ENCODE measurements at regions not wholly inside any gene's neighbourhood (a gene's known extent, or its start where the extent isn't known, plus 50 kb on each side); places are given as distances from the start of the nearest gene placed in this dataset.
A peak's percentile ranks its signal among the peaks of the same experiment; 100 is the strongest.
"Not testable (repeated sequence)": the region's sequence is repeated elsewhere in the genome, so short reads cannot be mapped to it uniquely, and the experiment has no call there.

DNA sequence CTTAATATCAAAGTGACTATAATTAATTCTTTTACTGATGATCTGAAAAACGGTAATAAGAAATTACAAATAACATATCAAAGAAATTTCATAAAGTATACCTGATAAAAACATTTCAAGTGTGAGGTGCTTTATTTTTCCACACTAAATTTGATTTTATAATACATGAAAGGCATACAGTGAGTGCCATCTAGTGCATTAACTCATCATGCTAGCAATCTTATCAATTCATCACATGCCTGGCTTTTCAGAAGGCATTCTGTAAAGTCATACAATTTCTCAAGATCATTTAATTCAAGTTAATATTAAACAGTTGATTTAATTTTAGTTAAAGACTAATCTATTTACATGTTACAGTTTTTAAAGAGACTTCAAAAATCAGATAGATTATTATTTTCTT, 1020.9 kb downstream of the GATA3 start:
- DNase-seq: no peak

DNA sequence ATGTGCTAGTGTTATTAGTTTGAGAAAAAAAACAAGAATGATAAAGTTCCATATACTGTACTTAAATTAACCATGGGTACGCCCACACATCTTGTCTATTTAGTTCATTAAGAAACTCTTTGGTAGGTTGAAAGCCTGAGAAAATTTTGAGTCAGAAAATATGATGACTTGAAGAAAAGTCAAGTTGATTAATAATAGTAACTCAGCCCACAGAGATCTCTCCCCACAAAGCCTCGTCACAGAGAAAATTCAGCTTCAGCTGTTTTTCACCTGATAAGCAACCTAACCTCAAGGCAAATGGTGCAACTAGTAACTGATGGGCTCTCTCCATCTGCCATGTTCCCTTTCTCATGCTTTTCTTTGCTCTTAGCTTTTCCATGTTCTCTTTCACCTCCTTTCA, 1021.6 kb downstream of the GATA3 start:
- peak; percentile 4 for DNase-seq

DNA sequence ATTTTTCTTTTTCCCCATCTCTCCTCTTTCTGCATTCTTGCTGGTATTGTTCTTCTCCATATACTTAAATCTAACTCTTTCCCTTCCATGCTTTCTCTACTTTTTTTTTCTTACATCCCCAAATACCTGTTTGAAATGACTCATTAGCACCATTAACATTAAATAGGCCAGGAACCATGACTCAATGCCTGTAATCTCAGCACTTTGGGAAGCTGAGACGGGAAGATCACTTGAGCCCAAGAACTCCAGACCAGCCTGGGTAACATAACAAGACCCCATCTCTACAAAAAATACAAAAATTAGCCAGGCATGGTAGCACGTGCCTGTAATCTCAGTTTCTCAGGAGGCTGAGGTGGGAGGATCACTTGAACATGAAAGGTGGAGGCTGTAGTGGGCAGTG, 1026.8 kb downstream of the GATA3 start:
- DNase-seq: no peak

DNA sequence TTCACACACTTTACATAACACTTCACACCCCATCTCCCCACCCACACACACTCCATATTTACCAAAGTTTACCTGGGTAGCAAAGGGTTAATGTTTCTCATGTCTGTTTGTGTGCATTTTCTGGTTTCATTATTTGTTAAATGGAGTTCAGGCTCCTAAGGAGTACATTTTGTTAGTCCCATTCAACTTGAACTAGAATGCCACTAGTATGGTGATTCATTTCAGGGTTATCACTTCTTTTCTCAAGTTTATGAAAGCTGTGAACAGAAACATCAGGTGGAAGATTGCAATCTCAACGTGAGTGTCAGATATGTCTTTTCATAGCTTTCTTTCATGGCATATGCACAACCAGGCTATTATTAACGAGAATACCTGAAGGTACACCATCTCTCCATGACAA, 1027.5 kb downstream of the GATA3 start:
- no peak for DNase-seq

DNA sequence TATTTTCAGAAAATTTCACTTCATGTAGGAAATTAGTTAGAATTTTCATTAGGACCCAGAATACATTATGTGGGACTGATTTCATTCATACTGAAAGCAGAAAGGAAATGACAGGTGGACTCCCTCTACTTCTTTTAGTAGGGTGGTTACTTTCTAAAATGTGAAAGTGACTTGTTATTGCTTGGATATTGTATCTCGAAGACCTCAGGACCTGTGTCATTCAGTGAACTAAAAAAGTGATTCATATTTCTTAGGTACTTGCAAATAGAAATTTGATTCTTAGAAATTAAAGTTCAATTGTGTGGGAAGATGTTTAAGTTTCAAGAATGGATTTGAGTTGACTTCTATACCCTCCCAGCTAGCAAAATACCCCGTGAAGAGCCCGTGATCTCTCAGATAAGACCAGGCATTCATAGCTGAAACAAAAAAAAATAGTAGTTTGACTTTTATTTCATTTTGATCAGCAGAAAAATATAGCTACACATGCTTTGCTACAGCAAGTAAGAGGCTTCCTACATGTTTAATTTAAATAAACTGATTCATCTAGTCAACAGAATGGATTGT, 1037.1 kb downstream of the GATA3 start:
- DNase-seq: no peak

DNA sequence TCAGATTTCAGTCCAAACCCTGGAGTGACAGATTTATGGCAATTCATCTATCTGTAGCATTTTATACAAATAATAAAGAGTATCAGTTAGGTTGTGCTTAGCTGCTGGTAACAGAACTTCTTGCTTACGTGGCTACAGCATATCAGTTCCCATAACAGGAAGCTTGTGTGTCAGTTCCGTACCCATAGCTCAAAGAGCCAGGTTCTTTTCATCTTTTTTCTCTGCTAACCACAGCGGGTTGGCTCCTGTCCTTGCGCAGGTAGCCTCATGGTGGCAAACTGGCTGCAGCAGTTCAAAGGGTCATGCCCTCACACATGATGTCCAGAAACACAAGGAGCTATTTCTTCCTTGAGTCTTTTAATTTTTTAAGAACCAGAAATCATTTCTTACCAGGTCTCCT, 1041.8 kb downstream of the GATA3 start:
- no peak for DNase-seq

DNA sequence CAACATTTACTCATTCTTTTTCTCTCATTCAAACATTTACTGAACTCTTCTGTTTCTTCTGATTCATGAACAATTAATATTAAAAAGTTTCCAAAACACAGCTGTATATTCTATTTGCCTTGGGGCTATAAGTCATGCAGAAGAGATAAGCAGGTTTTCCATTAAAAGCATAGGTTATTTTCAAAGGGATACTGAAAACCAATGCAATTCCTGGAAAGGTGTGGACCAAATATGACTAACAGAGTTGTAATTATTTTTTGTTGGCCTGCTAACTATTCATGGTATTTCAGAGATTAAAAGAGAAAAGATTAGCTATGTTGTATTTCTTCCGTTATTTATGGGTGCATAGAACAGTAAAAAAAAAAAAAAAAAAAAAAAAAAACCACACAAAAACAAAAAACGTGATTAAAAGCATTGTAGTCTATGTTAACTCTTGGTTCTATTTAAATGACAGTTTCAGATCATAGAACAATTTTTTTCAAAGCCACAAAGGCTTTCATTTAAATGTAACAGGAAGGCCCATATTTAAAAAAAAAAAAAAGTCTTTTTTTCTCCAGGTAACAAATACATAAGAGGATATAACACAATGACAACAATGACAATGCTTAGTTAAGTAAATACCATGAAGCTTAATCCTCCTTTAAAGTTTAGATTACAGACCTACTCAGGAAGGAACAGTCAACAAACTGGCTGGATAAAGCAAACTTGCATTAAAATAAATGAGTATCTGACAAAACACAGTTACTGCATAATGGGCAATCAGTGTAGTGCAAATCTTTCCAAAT, 1042.9 kb downstream of the GATA3 start:
- DNase-seq: no peak

DNA sequence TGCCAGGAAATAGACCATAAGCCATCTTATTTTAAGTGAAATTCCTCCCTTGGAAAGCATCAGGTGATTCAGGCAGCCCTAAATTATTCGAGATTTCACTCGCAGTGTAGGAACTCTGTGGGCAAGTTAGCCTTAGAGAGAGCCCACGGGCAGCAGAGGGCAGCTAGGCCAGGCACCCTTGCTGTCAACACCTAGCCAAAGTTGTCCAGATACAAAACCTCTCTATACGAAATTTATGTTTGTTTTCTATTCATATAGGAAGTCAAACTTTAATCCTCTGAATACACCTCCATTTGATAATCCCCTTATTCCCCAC, 1043.5 kb downstream of the GATA3 start:
- no peak for DNase-seq

DNA sequence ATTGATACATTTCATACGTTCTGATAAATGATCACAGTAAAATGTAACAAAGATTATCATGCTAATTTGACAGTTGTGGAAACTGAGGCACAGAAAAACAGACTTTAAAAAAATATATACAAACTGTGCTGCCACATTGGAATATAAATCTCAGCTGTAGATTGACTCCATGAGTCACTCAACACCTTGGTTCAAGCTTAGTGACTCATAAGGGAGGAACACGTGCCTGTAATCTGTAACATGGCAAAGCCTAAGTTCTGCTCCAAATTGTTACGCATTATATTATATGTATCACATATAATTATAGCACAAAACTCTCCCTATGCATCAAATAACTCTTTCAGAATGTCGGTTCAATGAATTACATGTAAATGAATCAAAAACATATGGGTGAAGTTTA, 1047.5 kb downstream of the GATA3 start:
- no peak for DNase-seq

DNA sequence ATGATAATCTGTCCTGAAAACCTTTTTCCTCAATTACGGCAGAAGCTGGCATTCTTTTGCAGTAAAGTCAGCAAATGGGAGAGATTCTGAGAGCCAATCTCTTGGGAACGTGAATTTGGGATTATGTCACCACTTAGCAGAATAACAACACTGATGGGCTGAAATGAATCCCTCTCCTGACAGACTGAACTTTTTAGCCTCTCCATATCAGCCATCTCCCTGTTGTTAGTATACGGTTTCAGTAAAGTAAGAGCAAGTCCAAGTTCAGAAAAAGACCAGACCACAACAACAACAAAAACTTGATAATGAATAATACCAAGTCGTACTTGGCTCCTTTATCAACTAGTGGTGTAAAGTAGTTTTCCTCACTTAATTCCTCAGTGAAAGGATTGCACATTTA, 1048.8 kb downstream of the GATA3 start:
- no peak for DNase-seq

DNA sequence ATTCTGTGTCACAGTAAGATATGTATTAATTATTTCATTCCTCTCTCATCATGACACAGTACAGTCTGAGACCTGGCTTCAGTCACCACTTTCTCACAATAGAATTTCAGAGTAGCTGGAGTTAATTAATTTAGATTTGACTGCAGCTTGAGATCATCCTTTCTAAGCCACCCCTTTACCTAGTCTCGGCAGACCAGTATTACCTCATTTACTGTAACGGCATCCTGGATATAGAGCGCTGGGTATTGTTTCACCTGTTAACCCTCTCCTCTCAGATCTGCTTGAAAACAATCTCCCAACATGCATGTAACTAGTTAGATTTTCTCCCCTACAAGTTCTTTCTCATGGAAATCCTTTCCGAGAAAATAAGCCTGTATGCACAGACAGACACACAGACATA, 1057.5 kb downstream of the GATA3 start:
- no peak for DNase-seq

DNA sequence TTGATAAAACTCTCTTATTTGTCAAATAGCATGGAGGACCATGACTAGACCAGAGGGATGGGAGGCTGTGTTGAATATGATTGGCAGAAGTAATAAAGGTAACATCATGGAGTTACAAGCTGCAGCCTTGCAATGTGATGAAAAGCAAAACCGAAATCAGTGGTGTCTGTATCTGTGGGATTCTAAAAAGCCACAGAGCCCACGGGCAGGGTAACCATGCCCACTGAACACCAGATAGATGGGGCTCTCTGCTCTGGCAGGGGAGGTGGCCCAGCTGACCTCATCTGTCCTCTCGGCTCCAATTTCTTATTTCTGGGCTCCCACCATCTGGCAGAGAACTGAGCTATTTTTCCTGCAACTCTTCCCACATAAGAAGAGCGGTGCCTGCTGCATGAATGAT, 1072.2 kb downstream of the GATA3 start:
- no peak for DNase-seq

DNA sequence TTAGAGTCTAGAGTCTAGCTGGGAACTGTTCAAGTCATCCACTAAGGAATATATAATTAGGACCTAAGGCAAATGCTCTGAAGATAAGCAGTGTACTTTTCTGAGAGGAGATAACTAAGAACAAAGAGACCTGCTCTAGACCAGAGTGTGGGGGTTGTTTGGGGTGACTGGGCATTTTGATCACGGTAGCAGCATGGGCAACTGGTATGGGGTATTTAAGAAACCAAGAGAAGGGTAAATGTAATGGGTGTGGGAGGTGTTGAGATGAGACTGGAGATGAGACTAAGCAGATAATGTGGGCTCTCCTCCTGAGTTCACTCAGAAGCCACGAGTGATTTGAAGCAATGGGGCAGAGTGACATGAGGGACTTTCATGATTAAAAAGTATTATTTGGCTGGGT, 1082.9 kb downstream of the GATA3 start:
- peak; percentile 47 for DNase-seq

DNA sequence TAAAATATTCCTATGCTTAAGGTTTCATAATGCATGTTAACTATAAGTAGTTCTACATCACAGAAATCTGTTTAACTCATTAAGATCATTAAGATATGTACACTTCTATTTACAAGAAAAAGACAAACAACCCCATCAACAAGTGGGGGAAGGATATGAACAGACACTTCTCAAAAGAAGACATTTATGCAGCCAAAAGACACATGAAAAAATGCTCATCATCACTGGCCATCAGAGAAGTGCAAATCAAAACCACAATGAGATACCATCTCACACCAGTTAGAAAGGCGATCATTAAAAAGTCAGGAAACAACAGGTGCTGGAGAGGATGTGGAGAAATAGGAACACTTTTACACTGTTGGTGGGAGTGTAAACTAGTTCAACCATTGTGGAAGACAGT, 1084.3 kb downstream of the GATA3 start:
- not testable (repeated sequence) for DNase-seq

DNA sequence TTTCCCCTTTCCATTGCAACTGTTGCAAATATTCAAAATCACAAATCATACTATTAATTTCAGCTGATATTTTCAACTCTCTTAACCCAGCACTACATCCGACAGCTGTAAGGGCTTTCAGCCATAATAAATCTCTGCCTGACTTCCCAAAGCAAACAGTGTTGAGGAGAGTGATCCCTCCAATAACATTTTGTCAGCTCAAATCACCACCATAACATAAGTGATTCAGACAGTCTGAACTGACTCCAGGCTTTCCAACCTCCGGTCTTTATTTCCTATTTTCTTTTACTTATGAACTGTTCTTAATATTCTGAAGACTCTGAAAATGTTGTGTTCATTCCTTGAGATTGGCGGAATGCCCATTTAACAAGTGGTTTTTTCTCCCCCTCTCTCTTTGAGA, 1085.9 kb downstream of the GATA3 start:
- peak; percentile 8 for DNase-seq

DNA sequence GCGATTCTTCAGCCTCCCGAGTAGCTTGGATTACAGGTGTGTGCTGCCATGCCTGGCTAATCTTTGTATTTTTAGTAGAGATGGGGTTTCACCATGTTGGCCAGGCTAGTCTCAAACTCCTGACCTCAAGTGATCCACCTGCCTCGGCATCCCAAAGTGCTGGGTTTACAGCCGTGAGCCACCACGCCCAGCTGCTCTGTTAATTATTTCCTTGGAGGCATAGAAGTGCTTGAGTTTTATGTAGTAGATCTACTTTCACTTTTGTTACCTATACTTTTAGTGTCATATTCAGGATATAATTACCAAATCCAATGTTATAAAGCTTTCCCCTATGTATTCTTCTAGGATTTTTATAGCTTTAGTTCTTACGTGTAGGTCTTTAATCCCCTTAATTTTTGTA, 1093.0 kb downstream of the GATA3 start:
- DNase-seq: no peak

DNA sequence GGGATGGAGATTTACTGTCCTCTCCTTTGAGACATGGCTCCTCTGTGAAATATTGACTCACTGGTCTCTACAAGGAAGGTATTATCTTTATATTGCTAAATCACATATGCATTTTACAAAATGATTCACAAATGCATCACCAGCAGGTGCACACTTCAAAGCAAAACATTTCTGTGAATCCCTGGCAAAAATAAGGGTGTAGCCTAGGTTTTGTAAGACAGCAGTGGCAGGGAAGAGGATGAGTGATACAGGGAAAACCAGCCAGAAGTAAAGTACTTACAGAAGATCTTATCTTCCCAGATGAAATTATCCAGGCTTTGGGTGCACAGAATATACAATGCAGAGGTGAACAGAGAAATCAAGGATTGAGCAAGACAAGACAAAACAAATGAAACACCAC, 1094.6 kb downstream of the GATA3 start:
- DNase-seq: no peak

DNA sequence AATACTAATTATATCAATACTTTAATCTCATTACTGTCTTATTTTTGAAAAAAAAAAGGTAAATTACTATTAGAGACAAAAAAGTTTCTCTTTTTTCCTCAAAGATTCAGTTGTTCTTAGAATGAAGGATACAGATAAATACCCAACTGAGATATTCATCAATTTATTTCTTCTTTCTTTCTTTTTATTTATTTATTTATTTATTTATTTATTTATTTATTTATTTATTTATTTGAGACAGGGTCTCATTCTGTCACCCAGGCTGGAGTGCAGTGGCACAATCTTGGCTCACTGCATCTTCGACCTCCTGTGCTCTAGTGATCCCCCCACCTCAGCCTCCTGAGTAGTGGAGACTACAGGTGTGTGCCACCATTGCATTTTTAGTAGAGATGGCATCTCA, 1098.6 kb downstream of the GATA3 start:
- not testable (repeated sequence) for DNase-seq

DNA sequence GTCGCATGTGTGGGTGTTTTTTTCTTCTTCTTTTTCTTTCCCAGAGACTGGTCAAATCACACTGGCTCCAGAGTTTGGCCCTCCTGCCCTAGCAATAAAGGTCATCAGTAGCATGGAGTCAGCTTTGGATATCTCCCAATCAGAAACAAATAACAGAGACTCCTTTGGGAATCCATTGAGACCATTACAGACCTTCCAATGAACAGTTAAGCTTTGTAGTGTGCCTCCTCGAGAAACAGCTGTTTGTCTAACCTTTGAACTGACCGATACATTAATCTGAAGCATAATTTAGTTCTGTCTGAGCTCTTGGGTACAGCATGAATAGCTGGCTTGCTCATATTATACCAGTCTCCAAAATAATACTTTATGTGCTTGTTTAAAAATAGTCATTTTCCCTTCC, 1103.2 kb downstream of the GATA3 start:
- no peak for DNase-seq

DNA sequence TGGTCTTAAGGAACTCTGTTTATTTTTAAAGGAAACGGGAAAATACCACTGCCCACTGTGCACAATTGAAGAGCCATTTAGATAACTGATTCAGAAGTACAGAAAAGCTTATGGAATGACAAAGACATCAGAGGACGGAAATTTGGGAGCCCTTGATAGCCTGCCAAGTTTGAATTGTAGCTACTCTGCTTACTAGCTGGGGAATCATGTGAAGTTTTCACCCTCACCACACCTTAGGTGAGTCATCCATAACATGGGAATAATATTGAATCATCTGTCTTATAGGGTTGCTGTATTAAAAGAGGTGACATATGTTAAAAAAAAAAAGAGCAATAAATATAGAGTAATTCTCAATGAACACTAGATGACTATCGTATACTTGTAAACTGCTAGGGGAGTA, 1104.2 kb downstream of the GATA3 start:
- DNase-seq: no peak

DNA sequence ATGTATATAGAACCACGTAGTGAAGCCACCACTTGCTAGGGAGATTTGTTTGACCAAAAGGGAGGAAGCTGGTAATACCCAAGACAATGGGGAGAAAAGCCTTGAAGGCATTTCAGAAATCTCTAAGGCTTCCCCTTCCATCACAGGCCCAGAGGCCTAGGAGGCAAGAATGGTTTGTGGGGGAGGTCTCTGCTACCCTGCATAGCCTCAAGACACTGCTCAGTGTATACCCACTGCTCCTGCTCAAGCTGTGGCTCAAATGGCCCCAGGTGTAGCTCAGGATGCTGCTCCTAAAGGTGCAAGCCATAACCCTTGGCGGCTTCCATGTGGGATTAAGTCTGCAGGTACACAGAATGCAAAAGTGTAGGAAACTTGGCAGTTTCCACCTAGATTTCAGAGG, 1105.8 kb downstream of the GATA3 start:
- no peak for DNase-seq

DNA sequence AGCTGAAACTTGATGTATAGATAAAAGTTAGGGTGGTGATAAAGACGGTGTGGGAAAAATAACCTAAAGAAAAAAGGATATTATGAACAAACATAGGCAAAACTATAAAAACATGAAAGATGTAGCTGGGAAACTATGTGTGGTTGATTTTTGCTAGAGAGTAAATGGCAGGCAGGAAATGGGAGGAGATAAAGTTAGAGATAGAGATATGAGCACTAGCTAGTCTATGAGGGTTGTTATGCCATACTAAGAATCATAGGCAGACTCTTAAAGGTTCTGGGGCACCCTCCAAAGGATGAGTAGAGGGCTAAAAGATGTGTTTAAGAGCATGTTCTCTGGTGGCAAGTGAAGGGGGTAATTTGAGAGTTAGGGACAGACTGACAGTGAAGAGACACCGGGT, 1109.2 kb downstream of the GATA3 start:
- no peak for DNase-seq

DNA sequence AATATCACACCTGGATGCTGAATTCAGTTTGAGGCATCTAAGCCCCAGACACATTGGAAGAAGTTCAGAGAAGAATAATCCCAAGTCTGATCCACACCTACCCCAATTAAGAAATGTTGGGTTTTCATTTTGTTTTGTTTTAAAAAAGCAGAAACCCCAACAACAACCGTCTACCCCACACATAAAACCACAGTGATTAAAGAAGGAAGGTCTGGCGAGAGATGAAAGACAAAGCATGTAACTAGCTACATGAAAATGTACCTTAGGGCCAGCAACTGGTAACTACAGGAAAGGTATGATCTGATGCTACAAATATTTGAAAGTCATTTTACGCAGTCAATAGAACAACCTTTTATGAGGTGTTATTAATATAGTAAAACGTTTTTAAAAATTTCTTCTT, 1112.3 kb downstream of the GATA3 start:
- DNase-seq: no peak

DNA sequence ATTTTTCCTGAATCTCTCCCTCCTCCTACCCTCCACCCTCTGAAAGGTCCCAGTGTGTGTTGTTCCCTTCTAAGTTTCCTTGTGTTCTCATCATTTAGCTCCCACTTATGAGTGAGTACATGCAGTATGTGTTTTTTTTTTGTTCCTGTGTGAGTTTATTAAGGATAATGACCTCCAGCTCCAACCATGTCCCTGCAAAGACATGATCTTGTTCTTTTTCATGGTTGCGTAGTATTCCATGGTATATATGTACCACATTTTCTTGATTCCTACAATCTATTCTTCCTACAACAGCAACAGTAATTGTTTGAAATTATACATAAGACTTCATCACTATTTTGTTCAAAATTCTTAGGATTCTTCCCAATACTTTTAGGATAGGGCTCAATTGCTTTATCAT, 1117.8 kb downstream of the GATA3 start:
- DNase-seq: no peak

DNA sequence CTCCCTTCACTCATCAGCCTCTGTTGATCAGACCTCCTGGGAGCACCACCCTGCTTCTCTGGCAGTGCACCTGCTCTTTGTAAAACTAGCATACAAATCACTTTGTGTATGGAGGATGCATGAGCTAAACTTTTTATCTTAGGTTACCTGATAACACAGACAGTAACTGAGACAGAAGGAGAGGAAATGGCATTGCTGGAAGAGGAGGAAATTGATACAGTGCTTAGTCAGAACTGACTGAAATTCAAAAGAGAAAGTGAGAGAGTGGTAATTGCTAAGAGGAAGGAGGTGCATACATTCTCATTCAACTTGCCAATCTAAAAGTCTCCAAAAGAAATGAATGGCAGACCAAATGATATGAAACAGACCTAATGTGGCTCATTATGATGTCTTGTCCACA, 1120.7 kb downstream of the GATA3 start:
- DNase-seq: no peak
